Activated T-cell treated with anti-CD3 and anti-CD28 coated beads, Interleukin-2, amount 50 U/mL, for 4 hours (primary cell): ENCODE measurements at regions not wholly inside any gene's neighbourhood (a gene's known extent, or its start where the extent isn't known, plus 50 kb on each side); places are given as distances from the start of the nearest gene placed in this dataset.

Experiments
- ATAC-seq, 2 donors: fragments of 200-7000 bp; cut with Tn5 transposase; one replicate each; pipeline ENCODE4 v1.10.0; 2021
- DNase-seq: peaks from one replicate; pipeline ENCODE4 v3.0.0-alpha.2; 2020
- H3K27me3 Mint-ChIP-seq: one replicate; pipeline ENCODE4 v1.8.0; 2021; ENCODE audit warnings: low read depth, mixed read lengths
- H3K36me3 Mint-ChIP-seq: one replicate; pipeline ENCODE4 v1.8.0; 2022; ENCODE audit warnings: mixed read lengths; ENCODE audit not compliant: insufficient read depth
- H3K4me1 Mint-ChIP-seq: one replicate; pipeline ENCODE4 v1.8.0; 2021; ENCODE audit warnings: low read depth, mixed read lengths
- H3K4me3 Mint-ChIP-seq: one replicate; pipeline ENCODE4 v1.8.0; 2021; ENCODE audit warnings: mild to moderate bottlenecking, moderate library complexity, mixed read lengths
- H3K9me3 Mint-ChIP-seq: one replicate; pipeline ENCODE4 v1.8.0; 2021; ENCODE audit warnings: mixed read lengths

DNA sequence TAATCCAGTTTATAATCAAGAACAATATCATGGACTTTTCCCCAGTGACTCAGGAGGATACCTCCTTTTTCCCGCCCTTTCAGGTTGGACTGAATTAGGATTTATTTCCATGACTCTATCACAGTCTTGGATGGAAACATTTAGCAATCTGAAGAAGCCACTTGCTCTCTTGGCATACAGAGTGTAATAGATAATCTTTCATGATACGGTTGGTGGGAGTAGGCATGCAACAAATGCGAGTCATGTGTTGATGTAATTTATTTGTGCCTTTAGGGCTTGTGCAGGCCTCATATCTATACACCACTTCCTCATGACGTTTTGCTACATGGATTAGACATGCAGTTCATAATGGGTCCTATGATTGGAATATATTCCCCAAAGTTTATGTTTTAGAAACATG is 54.2 kb upstream of the MCTP2 start:
- peaks cover 6% of the 10 kb centered on the region for H3K27me3 Mint-ChIP-seq
- H3K4me1 Mint-ChIP-seq: peaks cover 8% of the 10 kb centered on the region
- H3K36me3 Mint-ChIP-seq: no peaks in the 10 kb centered on the region
- no peak for ATAC-seq
- DNase-seq: no peak
- H3K4me3 Mint-ChIP-seq: no peak overlapping the region
- H3K9me3 Mint-ChIP-seq: peaks cover 11% of the 10 kb centered on the region

- peaks cover 11% of the 10 kb centered on the region for H3K9me3 Mint-ChIP-seq
- no peak for DNase-seq
- H3K4me3 Mint-ChIP-seq: no peak overlapping the region
- no peak for ATAC-seq
- H3K36me3 Mint-ChIP-seq: no peaks in the 10 kb centered on the region
- H3K27me3 Mint-ChIP-seq: peaks cover 4% of the 10 kb centered on the region
- H3K4me1 Mint-ChIP-seq: peaks cover 8% of the 10 kb centered on the region
Measured at GRCh38 chr15:94175420-94175819, 55.9 kb upstream of the MCTP2 start.

GRCh38 chr15:94174399-94174802 is 57.0 kb upstream of the MCTP2 start:
- H3K9me3 Mint-ChIP-seq: peaks cover 11% of the 10 kb centered on the region
- H3K36me3 Mint-ChIP-seq: no peaks in the 10 kb centered on the region
- H3K4me3 Mint-ChIP-seq: no peak overlapping the region
- peaks cover 4% of the 10 kb centered on the region for H3K27me3 Mint-ChIP-seq
- H3K4me1 Mint-ChIP-seq: peaks cover 8% of the 10 kb centered on the region
- peak; percentile 91 to 92 for ATAC-seq
- DNase-seq: no peak

- H3K36me3 Mint-ChIP-seq: no peaks in the 10 kb centered on the region
- ATAC-seq: no peak
- H3K27me3 Mint-ChIP-seq: peaks cover 4% of the 10 kb centered on the region
- H3K9me3 Mint-ChIP-seq: peaks cover 5% of the 10 kb centered on the region
- no peak for DNase-seq
- H3K4me1 Mint-ChIP-seq: no peaks in the 10 kb centered on the region
- H3K4me3 Mint-ChIP-seq: no peak overlapping the region
Measured at GRCh38 chr15:94168250-94168649, 63.1 kb upstream of the MCTP2 start.

- Mint-ChIP-seq H3K27me3 (peaks cover 3% of the 10 kb centered on the region), H3K9me3 (no peaks in the 10 kb centered on the region), H3K4me3 (no peak overlapping the region), H3K36me3 (no peaks in the 10 kb centered on the region), H3K4me1 (no peaks in the 10 kb centered on the region)
- DNase-seq (no peak), ATAC-seq (no peak)
Measured at GRCh38 chr15:94164971-94165370, 66.4 kb upstream of the MCTP2 start.

- no peak for ATAC-seq
- Mint-ChIP-seq H3K9me3 (no peaks in the 10 kb centered on the region), H3K36me3 (no peaks in the 10 kb centered on the region), H3K27me3 (peaks cover 3% of the 10 kb centered on the region), H3K4me1 (no peaks in the 10 kb centered on the region), H3K4me3 (no peak overlapping the region)
- peak; percentile 52 for DNase-seq
Measured at GRCh38 chr15:94164202-94164807, 67.1 kb upstream of the MCTP2 start.

GRCh38 chr15:94162939-94163338 is 68.4 kb upstream of the MCTP2 start:
- H3K9me3 Mint-ChIP-seq: no peaks in the 10 kb centered on the region
- ATAC-seq: no peak
- no peaks in the 10 kb centered on the region for H3K4me1 Mint-ChIP-seq

DNA sequence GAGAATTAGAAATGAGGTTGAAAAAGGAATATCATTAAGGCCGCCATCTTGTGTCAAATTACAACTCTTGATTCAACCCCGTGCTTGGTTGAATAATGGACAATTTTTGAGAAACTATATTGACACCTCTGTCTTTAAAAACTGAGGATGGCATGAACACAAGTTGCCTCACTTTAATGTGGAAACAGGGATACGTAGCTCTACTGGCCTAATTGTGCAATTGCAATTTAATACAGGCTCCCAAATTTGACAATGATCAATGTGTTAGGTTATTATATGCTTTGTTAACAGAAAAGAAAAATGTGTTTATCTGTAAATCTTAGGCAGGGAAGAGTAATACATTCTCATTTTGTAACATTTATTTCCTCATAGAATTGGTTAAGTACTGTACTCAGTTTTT is 77.1 kb upstream of the MCTP2 start:
- Mint-ChIP-seq H3K4me3 (no peak overlapping the region), H3K27me3 (peaks cover 20% of the 10 kb centered on the region), H3K9me3 (peaks cover 4% of the 10 kb centered on the region), H3K36me3 (no peaks in the 10 kb centered on the region), H3K4me1 (no peaks in the 10 kb centered on the region)
- DNase-seq (no peak), ATAC-seq (no peak)

More at GRCh38 chr15:94162939-94163338, 68.4 kb upstream of the MCTP2 start:
- no peak for DNase-seq
- H3K27me3 Mint-ChIP-seq: peaks cover 3% of the 10 kb centered on the region
- H3K4me3 Mint-ChIP-seq: no peak overlapping the region
- H3K36me3 Mint-ChIP-seq: no peaks in the 10 kb centered on the region

DNA sequence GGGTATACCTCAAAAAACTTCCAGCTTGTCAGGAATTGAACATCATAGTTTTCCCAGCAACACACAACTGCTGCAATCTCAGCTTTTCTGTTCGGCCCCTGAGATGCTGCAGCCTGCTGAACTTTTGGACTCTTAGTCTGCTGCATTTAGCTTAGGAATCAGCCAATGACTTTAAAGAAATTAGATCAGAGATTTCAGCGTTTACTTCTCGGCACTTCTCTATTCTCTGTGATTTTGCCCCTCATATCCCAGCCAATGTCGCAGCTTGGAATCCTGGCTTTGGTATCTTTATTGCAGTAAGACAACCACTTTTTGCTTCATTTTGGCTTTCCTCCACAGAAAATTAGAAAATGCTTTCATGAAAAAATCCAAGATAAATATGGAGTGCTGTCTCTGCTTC is 86.3 kb upstream of the MCTP2 start:
- no peaks in the 10 kb centered on the region for H3K36me3 Mint-ChIP-seq
- peaks cover 23% of the 10 kb centered on the region for H3K27me3 Mint-ChIP-seq
- peaks cover 9% of the 10 kb centered on the region for H3K9me3 Mint-ChIP-seq
- no peaks in the 10 kb centered on the region for H3K4me1 Mint-ChIP-seq
- H3K4me3 Mint-ChIP-seq: no peak overlapping the region
- DNase-seq (no peak), ATAC-seq (no peak)

DNA sequence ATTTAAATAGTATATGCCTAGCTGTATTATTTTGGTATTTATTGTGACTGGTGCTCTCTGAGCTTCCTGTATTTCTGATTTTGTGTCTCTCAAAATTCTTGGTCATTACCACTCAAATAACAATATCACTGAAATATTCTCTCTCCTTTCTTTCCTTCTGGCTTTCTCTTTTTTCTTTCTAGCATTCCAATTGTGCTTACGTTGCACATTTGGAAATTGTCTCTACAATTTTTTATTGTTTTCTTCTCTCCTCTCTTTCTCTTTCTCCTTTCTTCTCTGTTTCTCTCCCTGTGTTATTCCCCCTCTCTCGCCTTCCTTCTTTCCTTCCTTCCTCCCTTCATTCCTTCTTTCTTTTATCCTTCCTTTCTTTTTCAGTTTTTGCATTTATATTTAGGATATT is 89.6 kb upstream of the MCTP2 start:
- Mint-ChIP-seq H3K4me1 (no peaks in the 10 kb centered on the region), H3K4me3 (no peak overlapping the region), H3K27me3 (peaks cover 25% of the 10 kb centered on the region), H3K9me3 (peaks cover 9% of the 10 kb centered on the region), H3K36me3 (no peaks in the 10 kb centered on the region)
- ATAC-seq (no peak), DNase-seq (no peak)

DNA sequence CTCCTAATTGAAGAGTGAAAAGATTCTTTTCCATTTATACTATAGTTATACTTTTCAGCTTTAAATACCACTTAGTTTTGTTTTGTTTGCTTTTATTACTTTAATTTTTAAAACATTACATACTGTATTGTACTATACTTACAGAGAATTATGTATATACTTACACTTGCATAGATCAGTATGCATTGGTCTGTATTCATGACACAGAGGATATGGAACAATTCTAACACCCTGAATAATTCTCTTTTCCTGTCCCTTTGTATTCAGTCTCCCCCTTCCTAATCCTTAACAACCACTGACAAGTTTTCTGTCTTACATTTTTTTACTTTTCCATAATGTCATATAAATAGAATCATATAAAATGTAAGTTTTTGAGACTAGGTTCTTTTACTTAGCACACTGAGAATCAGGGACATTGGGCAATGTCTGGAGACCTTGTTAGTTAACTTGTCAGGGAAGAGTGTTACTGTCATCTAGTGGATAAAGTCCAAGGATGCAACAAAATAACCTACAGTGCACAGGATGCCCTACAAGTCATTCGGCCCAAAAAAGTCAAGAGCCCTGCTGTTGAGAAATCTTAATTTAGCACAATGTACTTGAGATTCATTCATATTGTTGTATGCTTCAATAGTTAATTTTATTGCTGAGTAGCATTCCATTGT is 95.7 kb upstream of the MCTP2 start:
- DNase-seq: no peak
- Mint-ChIP-seq H3K4me1 (no peaks in the 10 kb centered on the region), H3K9me3 (peaks cover 6% of the 10 kb centered on the region), H3K36me3 (no peaks in the 10 kb centered on the region), H3K27me3 (peaks cover 19% of the 10 kb centered on the region), H3K4me3 (no peak overlapping the region)
- no peak for ATAC-seq

DNA sequence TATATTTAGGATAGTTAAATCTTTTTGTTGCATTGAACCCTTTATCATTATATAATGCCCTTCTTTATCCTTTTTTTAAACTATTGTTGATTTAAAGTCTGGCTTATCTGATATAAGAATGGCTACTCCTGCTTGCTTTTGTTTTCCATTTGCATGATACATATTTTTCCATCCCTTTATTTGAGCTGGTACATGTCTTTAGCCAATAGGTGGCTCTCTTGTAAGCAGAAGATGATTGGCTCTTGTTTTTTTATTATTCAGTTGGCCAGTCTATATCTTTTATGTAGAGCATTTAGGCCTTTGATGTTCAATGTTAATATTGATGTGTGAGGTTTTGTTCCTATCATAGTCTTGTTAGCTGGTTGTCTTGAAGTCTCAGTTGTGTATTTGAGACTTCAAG is 99.5 kb upstream of the MCTP2 start:
- Mint-ChIP-seq H3K4me3 (no peak overlapping the region), H3K27me3 (peaks cover 11% of the 10 kb centered on the region), H3K36me3 (no peaks in the 10 kb centered on the region), H3K9me3 (peaks cover 6% of the 10 kb centered on the region), H3K4me1 (no peaks in the 10 kb centered on the region)
- DNase-seq: no peak
- no peak for ATAC-seq

DNA sequence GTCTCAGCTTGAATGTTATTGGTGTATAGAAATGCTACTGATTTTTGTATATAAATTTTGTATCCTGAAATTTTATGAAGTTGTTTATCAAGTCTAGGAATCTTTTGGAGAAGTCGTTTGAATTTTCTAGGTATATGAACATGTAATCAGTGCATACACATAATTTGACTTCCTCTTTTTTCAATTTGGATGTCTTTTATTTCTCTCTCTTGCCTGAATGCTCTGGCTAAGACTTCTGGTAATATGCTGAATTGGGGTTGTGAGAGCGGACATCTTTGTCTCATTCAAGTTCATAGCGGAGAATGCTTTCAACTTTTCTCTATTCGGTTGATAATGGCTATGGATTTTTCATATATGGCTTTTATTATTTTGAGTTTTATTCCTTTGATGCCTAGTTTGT is 100.9 kb upstream of the MCTP2 start:
- ATAC-seq (no peak), DNase-seq (no peak)
- Mint-ChIP-seq H3K9me3 (peaks cover 6% of the 10 kb centered on the region), H3K27me3 (peaks cover 11% of the 10 kb centered on the region), H3K4me1 (no peaks in the 10 kb centered on the region), H3K4me3 (no peak overlapping the region), H3K36me3 (no peaks in the 10 kb centered on the region)

GRCh38 chr15:94127006-94127405 is 104.4 kb upstream of the MCTP2 start:
- no peaks in the 10 kb centered on the region for H3K9me3 Mint-ChIP-seq
- H3K36me3 Mint-ChIP-seq: no peaks in the 10 kb centered on the region
- DNase-seq (no peak), ATAC-seq (no peak)
- H3K4me1 Mint-ChIP-seq: no peaks in the 10 kb centered on the region
- no peak overlapping the region for H3K4me3 Mint-ChIP-seq
- peaks cover 6% of the 10 kb centered on the region for H3K27me3 Mint-ChIP-seq

DNA sequence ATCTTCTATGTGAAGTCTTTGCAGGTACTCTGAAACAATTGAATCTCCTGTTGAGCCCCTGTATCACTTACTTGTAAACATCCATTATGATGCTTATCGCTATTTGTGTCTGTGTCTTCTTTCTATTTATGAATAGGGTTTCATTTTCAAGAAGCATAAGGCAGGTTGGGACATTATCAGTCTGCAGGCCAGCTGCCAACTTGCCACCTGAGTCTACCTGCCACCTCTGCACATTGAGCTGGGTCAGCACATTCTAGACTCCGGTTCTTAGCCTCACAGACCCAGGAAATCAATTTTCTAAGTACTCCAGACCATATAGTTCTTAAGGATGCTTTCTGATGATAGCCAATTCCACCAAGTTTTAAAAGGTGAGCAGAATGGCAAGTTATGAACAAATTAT is 105.7 kb upstream of the MCTP2 start:
- Mint-ChIP-seq H3K36me3 (no peaks in the 10 kb centered on the region), H3K9me3 (no peaks in the 10 kb centered on the region), H3K27me3 (peaks cover 4% of the 10 kb centered on the region), H3K4me3 (no peak overlapping the region), H3K4me1 (no peaks in the 10 kb centered on the region)
- ATAC-seq: no peak
- DNase-seq: no peak
